Occipital lobe (tissue), 1 donor: ENCODE measurements at regions not wholly inside any gene's neighbourhood (a gene's known extent, or its start where the extent isn't known, plus 50 kb on each side); places are given as distances from the start of the nearest gene placed in this dataset.

Source experiments
- DNase-seq: peaks from one replicate; lab custom pipeline; 2025; lab: John Stamatoyannopoulos, UW

- DNase-seq, result no peak
Measured at GRCh38 chr12:42802785-42803189, 213.2 kb upstream of the PRICKLE1 start.

- DNase-seq, result no peak
Measured at GRCh38 chr12:42801271-42801670, 211.7 kb upstream of the PRICKLE1 start.

GRCh38 chr12:42799966-42800365 is 210.4 kb upstream of the PRICKLE1 start:
- no peak for DNase-seq

GRCh38 chr12:42798811-42799438 is 209.4 kb upstream of the PRICKLE1 start:
- no peak for DNase-seq

GRCh38 chr12:42794806-42795205 is 205.3 kb upstream of the PRICKLE1 start:
- DNase-seq, result no peak

- DNase-seq, result no peak
Measured at GRCh38 chr12:42793166-42793565, 203.6 kb upstream of the PRICKLE1 start.

- no peak for DNase-seq
Measured at GRCh38 chr12:42792265-42792664, 202.7 kb upstream of the PRICKLE1 start.

- no peak for DNase-seq
Measured at GRCh38 chr12:42791399-42791798, 201.9 kb upstream of the PRICKLE1 start.

GRCh38 chr12:42790761-42791151 is 201.2 kb upstream of the PRICKLE1 start:
- DNase-seq, result no peak

- DNase-seq, result no peak
Measured at GRCh38 chr12:42789808-42790760, 200.5 kb upstream of the PRICKLE1 start.

- DNase-seq, result no peak
Measured at GRCh38 chr12:42786400-42787148, 197.0 kb upstream of the PRICKLE1 start.

GRCh38 chr12:42785944-42786343 is 196.4 kb upstream of the PRICKLE1 start:
- DNase-seq, result no peak

GRCh38 chr12:42780671-42781070 is 191.1 kb upstream of the PRICKLE1 start:
- no peak for DNase-seq

- no peak for DNase-seq
Measured at GRCh38 chr12:42779186-42779859, 189.8 kb upstream of the PRICKLE1 start.

- no peak for DNase-seq
Measured at GRCh38 chr12:42776396-42776795, 186.8 kb upstream of the PRICKLE1 start.

GRCh38 chr12:42774238-42774637 is 184.7 kb upstream of the PRICKLE1 start:
- no peak for DNase-seq

- DNase-seq, result no peak
Measured at GRCh38 chr12:42770261-42770660, 180.7 kb upstream of the PRICKLE1 start.

- DNase-seq, result no peak
Measured at GRCh38 chr12:42769455-42769854, 179.9 kb upstream of the PRICKLE1 start.

- no peak for DNase-seq
Measured at GRCh38 chr12:42767998-42768397, 178.5 kb upstream of the PRICKLE1 start.

GRCh38 chr12:42767326-42767954 is 177.9 kb upstream of the PRICKLE1 start:
- no peak for DNase-seq

- DNase-seq, result no peak
Measured at GRCh38 chr12:42766754-42767153, 177.2 kb upstream of the PRICKLE1 start.
